CD4-positive, alpha-beta T cell treated with Interferon gamma for 1 hour (primary cell): ENCODE measurements at regions not wholly inside any gene's neighbourhood (a gene's known extent, or its start where the extent isn't known, plus 50 kb on each side); places are given as distances from the start of the nearest gene placed in this dataset.
"Not testable (repeated sequence)": the region's sequence is repeated elsewhere in the genome, so short reads cannot be mapped to it uniquely, and the experiment has no call there.

Source experiments
- DNase-seq: peaks from one replicate; pipeline ENCODE4 v3.0.0-alpha.2; 2020

DNA sequence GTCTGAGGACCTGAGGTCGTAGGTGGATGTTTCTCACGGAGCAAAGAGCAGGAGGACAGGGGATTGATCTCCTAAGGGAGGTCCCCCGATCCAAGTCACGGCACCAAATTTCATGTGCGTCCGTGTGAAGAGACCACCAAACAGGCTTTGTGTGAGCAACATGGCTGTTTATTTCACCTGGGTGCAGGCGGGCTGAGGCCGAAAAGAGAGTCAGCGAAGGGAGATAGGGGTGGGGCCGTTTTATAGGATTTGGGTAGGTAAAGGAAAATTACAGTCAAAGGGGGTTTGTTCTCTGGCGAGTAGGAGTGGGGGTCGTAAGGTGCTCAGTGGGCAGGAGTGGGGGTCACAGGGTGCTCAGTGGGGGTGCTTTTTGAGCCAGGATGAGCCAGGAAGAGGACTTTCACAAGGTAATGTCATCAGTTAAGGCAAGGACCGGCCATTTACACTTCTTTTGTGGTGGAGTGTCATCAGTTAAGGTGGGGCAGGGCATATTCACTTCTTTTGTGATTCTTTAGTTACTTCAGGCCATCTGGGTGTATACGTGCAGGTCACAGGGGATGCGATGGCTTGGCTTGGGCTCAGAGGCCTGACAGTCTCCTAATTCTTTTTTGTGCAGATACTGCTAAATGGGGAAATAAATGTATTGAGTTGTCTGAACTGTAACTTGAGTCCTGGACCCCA, 267.3 kb upstream of the SLC16A7 start:
- not testable (repeated sequence) for DNase-seq

- DNase-seq: not testable (repeated sequence)
Measured at GRCh38 chr12:59326457-59326856, 269.4 kb upstream of the SLC16A7 start.

GRCh38 chr12:59322473-59322872, 273.4 kb upstream of the SLC16A7 start:
- no peak for DNase-seq

- DNase-seq: no peak
Measured at GRCh38 chr12:59321278-59321677, 274.6 kb upstream of the SLC16A7 start.

- no peak for DNase-seq
Measured at GRCh38 chr12:59320112-59320511, 275.7 kb upstream of the SLC16A7 start.

DNA sequence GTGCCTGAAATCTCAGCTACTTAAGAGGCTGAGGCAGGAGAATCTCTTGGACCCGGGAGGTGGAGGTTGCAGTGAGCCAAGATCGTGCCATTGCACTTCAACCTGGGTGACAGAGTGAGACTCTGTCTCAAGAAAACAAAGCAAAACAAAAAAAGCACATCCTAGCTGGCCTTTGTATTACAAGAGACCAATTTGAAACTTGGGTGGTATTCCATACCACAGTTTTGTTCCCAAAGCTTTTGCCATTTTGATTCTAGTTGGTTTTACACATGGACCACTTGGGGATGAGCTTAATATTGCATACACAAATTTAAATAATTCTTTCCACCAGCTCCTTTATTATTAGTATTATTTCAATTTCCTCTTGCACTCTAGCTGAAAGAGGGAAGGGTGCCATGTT, 276.9 kb upstream of the SLC16A7 start:
- no peak for DNase-seq

DNA sequence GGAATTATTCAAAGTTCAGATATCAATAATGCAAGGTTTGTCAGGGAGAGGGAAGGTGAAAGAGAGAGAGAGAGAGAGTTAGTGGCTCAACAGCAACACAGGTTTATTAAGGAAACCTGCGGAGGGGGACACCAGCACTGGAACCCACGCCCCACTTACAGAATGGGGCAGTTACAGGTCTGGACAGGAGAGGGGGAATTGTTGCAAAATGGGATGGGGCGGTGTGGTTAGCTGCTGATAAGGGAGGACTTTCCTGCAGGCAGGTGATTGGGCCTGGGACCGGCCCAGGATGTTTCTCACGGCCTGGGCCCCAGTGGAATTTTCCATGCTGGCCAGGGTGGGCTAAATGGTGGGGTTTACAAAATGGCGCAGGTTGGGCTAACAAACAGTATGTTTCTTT, 278.2 kb upstream of the SLC16A7 start:
- no peak for DNase-seq

DNA sequence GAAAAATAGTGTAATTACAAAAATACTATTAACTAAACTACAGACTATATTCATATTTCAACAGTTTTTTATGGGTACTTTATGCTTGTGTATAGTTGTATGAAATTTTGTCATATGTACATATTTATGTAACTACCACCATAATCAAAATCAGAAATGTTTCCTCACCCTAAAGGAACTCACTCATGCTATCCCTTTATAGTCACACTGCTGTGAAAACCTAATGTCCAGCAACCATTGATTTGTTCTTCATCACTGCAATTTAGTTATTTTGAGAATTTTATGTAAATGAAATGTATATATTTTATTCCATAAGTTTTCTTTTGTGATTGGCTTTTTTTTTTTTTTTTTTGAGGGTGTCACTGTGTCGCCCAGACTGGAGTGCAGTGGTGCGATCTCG, 278.9 kb upstream of the SLC16A7 start:
- DNase-seq: no peak

DNA sequence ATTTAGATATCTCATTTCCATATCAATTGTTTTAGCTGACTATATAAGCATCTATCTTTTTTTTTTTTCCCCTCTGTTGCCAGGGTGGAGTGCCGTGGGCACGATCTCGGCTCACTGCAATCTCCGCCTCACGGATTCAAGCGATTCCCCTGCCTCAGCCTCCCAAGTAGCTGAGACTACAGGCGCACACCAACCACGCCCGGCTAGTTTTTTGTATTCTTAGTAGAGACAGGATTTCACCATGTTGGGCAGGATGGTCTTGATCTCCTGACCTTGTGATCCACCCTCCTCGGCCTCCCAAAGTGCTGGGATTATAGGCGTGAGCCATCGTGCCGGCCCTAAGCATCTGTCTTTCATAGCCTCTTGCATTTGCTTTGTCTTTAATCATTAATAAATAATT, 279.5 kb upstream of the SLC16A7 start:
- DNase-seq: not testable (repeated sequence)

DNA sequence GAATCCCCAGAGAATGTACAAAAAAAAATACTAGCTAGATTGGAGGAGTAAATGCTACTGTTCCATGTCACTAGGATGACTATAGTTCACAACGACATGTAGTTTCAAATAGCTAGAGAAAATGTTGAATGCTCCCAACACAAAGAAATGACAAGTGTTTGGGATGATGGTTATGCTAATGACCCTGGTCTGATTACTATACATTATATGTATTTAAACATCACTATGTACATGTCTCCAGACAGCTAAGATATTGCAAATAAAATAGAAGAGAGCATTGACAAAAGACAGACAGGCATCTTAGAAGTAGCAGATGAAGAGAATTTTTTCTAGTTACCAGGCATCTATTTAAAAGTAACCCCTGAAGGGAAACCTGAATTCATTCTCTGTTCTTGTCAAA, 281.6 kb upstream of the SLC16A7 start:
- no peak for DNase-seq

- DNase-seq: no peak
Measured at GRCh38 chr12:59304077-59304721, 291.6 kb upstream of the SLC16A7 start.

GRCh38 chr12:59298296-59298695, 297.5 kb upstream of the SLC16A7 start:
- DNase-seq: no peak

DNA sequence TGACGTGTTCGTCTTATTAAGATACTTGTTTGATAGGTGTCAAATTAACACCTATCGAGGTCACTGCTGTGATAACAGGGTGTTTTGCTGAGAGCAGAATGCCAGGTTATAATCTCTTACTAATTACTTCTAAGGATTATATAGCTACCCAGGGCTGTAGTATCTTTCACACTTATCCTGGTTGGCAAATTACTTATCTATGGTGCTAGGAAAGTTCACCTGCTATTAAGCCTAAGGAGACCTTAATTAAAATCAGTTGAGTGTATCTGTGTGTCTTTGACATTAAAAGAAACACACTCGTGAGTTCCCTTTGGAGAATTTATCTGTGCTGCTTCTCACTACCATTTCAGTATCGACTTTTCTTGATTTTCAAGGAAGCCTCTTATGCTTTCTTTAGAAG, 301.6 kb upstream of the SLC16A7 start:
- no peak for DNase-seq

DNA sequence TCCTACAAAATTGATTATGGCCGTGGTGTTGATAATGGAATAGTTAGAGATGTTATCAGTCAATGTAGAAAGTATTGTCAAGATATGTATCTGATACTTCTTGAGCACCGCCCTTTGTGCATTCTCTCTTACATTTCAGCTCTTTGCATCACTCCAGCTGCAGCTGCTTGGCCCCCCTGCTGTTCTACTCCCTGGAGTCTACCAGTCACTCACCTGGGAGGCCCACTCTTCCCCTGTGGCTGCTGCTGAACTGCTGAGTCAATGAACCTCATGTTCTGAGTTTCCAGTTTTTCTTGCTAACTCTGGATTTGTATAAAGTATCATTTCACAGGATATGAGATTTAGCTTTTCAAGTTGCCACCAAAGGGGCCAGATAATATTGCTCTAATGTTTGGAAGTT, 312.8 kb upstream of the SLC16A7 start:
- no peak for DNase-seq

DNA sequence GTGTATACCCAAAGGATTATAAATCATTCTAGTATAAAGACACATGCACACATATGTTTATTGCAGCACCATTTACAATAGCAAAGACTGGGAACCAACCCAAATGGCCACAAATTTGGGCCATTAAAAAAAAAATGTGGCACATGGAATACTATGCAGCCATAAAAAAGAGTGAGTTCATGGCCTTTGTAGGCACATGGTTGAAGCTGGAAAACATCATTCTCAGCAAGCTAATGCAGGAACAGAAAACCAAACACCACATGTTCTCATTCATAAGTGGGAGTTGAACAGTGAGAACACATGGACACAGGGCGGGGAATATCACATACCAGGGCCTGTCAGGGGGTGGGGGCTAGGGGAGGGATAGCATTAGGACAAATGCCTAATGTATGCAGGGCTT, 322.3 kb upstream of the SLC16A7 start:
- DNase-seq: not testable (repeated sequence)

- DNase-seq: no peak
Measured at GRCh38 chr12:59268295-59268809, 327.5 kb upstream of the SLC16A7 start.

DNA sequence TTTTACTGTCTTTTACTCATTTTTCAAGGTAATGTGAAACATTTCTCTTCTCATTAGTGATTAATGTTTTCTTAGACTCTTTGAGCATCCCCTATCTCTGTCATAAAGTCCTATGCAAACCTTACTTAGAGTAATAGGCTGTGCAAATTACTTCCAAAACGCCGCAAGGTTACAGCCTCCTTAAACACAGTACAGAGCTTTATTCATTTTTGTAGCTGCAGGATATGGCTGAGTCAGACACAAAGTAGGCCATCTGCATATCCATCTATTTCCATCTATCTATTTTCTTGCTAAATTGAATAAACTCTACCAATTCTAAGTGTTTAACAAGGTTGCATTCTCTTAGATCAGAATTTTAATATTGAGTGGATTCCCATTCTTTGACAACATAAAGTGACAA, 335.6 kb upstream of the SLC16A7 start:
- no peak for DNase-seq

- DNase-seq: no peak
Measured at GRCh38 chr12:59252731-59253130, 332.4 kb upstream of the LRIG3 start.

DNA sequence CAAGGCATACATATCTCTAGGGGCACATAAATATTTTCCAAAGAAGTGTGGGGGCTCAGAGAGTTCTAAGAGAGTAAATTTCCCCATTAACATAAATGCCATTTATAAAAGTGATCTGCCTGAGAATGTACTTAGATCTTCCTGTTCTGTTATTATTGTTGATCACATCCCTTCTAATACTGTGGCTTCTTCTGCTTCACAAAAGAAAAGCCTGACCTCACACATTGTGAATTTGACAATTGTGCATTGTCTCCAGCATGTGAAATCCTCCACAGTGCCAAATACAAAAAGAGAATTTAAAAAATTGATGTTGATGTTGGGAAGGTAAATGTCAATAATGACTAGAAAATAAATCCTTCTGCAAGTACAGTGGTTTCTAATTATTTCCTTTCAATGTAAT, 330.5 kb upstream of the LRIG3 start:
- no peak for DNase-seq

DNA sequence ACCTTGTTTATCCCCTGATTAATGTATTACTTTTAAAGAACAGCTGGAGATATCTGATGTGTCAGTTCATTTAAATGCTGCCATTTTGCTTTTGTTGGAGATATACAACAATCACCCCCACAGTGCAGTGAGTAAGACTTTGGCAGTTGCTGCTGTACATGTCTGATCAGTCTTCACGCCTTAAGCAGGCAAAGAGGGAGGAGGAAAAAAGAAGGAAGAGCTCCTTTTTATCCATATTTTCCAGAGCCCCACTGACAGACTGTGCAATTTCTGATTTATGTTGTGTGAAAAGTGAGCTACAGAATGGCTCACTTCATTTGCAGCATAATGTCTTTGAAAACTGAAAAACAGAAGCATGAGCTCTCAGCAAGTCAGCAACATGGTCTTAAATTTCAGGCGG, 319.7 kb upstream of the LRIG3 start:
- DNase-seq: no peak

DNA sequence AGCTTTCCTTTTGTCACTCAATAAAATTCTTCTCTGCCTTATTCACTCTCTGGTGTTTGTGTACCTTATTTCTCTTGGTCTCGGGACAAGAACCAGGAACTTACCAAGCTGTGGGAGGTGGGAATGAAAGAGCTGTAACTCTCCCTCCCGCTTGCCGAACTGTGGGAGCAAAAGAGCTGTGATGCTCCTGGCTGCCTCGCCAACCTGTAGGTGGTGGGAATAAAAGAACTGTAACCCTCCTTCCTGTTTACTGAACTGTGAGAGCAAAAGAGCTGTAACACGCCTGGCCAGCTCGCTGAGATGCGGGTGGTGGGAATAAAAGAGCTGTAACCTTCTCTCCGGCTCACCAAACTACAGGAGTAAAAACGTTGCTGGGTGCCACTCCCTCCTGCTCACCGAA, 314.1 kb upstream of the LRIG3 start:
- DNase-seq: no peak

DNA sequence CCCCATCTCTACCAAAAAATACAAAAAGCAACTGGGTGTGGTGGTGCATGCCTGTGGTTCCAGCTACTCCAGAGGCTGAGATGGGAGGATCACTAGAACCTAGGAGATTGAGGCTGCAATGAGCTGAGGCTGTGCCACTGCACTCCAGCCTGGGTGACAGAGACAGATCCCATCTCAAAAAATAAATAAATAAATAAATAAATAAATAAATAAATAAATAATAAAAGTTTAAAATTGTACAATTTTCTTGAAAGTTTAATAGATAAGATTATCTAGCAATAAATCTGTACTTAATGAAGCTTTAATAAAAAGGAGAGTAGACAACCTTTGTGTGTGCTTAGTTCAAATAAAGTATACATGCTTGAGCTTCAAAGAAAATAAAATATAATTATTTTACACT, 310.0 kb upstream of the LRIG3 start:
- DNase-seq: no peak

DNA sequence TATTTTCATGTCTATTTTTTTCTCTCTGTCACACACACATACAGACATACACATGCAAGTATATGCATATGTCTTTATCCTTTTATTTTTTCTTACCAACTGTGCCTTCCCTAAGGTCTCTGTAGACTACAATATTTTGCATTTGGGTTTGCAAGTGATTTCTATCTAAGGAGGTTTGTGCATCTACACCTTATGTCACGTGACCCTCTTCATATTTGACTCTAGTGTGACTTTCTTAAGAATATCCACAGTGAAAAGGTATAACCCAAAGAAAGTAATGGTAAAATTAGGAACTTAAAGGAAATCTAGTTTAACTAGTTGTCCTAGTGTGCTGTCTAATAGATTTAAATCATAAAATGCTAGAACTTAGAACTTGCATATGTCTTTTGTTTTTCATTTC, 298.8 kb upstream of the LRIG3 start:
- no peak for DNase-seq

DNA sequence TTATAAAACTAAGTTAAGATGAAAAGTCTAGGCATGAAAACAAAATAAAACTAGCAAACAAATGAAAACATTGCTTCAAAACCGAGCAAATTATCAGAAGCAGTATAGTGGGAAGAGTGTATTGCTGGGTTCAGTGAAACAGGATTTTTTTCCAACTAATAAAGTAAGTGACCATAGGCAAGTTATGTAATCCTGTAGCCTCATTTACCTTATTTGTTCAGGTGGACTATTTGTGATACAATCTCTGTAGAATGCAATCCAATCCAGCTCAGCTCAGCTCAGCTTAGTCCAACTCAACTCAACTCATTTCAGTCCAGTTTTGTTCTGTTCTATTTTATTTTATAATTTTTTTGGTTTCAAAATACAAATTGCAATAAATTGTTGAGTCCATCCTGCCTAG, 276.7 kb upstream of the LRIG3 start:
- no peak for DNase-seq

- DNase-seq: no peak
Measured at GRCh38 chr12:59194794-59195193, 274.5 kb upstream of the LRIG3 start.
